Activated gamma-delta T cell treated with anti-CD3 and anti-CD28 coated beads, Interleukin-2, amount 50 U/mL, for 16 hours (primary cell): ENCODE measurements at regions not wholly inside any gene's neighbourhood (a gene's known extent, or its start where the extent isn't known, plus 50 kb on each side); places are given as distances from the start of the nearest gene placed in this dataset.
A peak's percentile ranks its signal among the peaks of the same experiment; 100 is the strongest.

Experiments
- DNase-seq: peaks from one replicate; pipeline ENCODE4 v3.0.0-alpha.2; 2020; ENCODE audit warnings: low read depth

DNA sequence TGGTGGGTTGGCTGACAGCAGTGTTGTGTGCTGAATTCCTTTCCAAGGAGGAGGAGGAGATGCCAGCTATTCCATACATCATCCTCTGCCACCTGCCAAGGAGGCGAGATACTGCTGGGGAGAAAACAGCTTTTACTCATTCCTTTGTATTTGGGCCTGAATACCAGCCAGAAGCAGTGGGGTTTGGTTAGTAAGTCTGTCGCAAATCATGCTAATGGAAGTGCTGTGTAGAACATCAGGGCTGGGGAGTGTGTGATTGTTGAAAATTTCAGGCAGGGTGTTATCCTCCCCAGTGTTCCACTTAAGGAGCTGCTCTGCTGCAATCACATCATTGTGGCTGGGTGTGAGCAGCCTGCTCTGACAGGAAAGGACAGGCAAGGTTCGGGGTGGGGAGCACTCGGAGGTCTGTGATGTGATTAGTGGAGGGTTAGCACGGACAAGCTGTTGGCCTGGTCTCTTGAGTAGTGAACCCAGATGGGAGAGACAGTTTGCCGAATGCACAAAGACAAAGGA, 128.2 kb upstream of the DLX2 start:
- no peak for DNase-seq

DNA sequence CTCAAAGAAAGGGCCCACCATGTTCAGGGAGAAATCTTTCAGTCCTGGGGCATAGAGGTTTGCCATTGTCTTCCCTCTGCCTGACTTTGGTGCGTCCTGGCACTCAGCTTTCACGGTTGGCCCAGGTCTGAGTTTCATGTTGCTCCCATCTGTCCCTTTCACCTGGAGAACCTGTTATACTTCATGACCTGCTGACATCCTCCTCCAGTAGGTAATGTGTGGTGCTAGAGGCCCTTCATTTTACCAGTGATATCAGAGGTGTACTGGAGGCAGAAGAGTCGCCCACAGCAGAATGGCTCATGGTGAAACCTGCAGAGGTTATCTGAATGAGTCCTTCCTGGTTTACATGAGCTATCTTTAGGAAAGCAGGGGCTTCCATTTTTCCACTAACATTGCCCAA, 128.8 kb upstream of the DLX2 start:
- no peak for DNase-seq

DNA sequence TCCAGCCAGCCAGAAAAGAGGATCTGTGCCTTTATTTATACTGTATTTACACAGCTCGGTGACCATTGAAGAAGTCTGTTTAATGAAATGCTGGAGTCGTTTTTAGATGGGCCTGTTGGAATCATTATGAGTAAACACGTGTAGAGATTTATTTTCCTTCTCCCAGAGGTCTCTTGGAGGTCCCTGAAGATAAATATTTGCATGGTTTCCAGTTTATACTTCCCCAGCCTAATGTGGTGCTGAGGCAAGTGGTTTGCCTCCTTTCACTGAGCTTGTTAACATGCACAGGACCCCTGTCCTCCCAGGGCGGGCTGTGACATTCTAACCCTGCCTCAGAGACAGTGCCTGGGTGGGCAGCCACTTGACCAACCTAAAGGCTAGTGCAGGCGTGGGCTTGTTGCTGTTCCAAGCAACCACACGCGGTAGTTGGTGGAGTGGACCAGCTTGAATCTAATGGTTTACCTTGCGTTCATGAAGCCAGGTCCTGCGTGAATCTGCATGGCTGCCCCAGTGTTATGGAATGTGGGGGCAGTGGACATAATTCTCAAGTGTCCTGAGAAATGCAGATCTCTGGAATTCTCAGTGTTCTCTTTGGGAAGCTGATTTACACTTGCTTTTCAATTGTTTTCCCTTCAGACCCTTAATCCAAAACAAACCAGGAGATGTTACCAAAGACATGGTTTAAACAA, 130.2 kb upstream of the DLX2 start:
- DNase-seq, result no peak

DNA sequence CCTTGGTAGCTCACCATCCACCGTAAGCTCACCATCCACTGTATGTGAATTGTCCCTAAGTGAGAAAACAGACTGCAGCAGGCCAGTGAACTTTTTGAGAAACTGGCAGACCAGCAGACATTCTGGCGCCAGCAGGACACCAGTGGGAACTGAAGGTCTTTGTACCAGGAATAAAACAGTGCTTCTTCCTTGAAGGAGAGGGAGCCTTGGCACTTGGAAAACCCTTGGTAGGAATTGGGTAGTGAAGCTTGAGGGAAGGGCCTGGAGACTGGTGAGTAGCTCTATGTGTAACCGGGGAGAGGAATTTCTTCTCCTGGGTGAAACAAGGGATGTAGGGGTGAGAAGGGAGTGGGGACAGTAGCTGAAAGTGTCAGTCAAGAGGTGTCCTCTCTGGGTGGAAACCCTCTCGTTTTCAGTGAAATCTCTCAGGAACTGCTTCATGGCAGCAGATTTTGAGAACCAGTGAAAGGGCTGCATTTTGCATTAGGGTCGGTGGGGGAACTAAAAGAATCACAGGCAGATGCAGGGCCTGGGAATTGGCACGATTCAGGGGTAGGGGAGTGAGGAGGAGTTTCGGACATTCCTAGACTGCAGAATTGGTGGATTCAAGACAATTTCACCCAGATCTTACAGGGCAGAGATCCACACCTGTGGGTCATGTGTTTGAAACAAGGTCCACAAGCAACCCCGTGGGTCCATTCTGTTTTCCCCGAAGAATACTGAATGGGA, 131.5 kb upstream of the DLX2 start:
- no peak for DNase-seq

DNA sequence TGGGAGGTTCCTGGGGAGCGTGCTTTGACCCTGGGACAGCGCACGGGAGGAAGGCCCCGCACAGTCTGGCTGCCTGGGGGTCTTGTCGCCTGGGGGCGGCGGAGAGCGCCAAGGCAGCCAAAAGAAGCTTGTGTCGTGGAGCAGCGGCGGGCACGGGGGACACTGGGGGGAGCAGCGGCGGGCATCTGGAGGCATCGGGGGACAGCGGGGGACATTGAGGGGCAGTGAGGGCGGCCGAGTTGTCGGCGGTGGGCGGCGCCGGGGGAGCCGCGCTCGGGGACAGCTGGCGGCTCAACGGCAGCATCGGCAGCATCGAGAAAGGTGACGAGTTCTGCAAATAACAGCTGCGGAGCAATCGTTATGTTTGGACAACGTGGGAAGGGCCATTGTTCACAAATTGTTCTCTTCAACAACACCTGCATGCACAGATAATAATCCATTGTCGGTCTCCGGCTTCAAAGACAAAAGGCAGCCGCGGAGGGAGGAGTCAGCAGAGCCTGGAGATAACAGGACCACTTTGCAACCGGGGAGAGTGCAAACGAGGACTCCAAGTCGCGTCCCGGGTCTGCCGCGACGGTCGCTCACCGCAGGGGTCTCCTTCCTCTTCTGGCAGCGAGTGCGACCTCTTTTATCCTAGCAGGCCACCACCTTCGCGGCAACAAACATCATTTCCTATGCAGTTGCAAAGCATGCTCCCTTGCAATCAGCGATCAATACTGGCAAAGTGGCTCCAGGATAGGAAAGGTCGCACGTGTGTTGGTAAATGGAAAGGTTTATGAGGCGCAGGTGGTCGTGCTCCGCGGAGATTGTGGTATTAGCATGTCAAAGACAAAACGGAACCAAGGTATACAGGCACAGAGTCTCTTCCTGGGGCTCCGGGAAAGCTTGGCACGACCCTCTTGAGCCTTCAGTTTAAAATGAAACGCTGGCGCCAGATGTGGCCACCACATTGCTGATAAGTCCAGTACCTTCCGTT, 132.3 kb upstream of the DLX2 start:
- no peak for DNase-seq

DNA sequence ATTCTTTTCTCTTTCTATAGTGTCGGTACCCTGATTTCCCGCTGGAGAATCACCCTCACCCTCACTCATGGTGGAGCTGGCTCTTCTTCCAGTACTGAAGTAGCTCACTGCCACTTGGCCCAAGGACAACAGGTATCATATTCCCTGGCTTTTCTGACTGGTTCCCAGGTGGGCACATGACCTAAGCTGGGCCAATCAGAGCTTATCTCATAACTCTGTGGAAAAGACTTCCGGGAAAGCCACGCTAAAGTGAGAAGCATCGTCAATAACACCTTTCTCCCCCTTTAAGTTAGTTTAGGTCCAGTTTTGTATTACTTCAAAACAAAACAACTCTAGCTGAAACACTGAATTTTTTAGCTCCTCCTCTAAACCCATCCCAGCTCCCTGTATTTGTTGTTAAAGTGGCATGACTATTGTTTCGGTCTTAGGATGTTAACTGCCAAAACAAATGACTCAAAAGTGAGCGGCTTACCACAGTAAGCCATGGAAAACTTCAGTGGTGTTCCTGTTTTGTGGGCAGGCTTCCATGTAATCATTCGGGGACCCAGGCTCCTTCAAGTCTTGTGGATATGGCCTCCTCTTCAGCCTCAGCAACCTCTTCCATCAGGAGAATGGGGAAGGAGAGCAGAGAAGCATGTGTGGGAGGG, 137.4 kb upstream of the DLX2 start:
- DNase-seq, result no peak

DNA sequence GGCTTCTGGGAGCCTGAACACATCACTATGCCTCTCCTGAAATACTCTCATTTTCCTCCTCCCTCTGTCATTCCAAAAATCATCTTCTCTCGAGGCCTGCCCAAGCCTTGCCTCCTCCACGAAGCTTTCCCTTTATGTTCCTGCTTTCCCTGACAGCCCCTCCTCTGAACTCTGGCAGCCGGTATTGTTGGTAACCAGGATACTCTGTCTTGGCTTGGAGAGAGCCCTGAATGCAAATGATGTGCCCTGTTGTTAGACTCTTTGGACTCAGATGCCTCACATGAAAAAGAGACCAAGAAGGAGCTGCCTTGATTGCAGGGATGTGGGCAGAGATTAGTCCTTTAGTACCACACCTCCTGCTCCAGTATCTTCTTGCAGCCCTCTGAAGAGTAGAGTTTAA, 138.5 kb upstream of the DLX2 start:
- DNase-seq, result no peak

DNA sequence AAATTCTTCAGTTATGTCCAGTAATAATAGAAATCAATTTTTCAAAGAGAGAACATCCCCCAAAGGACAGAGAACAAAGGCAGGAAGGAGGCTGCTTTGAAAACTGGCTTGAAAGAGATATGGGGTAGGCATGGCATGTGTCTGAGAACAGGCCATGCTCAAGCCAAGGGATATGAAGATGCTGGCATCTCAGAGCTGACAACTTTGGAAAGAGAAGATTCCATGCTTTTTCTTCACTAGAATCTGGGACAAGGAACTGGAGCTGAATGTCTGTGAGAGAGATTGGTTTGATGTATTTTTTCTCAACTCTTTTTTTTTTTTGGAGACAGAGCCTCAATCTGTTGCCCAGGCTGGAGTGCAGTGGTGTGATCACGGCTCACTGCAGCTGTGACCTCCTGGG, 139.8 kb upstream of the DLX2 start:
- no peak for DNase-seq

DNA sequence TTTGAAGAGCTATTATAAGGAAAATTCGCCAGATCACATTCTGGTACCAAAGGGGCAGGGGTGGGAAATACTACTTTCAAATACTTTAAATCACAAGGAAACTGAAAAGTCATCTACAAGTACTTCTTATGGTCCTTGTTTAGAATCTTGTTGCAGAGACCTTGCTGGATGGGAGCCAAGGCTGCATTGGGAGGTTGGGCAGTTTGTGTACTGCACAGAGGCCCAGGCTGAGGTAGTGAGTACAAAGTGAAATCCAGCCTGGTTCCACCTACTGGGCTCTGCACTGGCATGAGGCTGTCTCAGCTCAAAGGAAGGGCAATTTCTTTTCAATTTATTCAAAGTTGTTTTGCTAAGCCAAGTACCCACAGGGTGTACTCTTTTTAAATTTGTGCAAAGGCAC, 140.3 kb upstream of the DLX2 start:
- no peak for DNase-seq

DNA sequence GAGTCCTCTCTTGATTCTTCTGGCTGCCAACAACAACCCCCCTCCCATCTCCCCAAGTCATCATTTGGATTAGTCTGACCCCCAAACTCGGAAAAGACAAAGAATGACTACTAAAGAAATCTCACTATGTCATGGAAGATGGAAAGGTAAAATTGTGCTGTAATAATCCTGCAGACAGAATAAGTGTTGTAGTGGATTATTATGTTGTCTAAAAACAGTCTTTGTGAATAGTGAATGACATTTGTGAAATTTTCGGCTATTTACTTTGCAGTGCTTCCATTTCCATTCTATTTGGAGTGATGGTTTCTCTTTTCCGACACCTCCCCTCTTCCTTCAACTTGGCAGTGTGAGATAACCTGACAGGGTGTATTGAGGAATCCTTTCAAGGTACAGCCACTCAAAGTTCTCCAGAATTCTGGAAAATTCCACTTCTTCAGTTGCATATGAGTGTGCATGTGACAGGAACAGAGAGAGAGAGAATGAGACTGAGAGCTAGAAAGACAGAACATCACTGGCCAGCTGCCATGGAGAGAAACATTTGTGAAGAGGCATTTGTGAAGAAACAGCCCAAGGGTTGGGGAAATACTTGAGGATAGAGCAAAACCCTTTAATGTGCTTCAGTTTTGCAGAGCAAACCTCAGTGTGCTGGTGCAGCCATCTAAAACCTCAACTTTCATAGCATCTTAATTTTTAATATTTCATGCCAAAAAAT, 141.9 kb upstream of the DLX2 start:
- DNase-seq, result no peak

DNA sequence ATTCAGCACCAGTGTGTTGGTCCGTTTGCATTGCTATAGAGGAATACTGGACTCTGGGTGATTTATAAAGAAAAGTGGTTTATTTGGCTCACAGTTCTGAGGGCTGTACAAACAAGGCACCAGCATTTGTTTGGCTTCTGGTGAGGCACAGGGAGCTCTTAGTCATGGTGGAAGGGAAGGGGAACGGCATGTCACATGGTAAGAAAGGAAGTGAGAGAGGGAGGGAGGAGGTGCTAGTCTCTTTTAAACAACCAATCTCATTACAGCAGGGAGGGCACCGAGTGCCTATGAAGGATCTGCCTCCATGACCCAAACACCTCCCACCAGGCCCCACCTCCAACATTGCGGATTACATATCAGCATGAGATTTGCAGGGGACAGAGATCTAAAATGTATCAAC, 143.9 kb upstream of the DLX2 start:
- DNase-seq, result no peak

DNA sequence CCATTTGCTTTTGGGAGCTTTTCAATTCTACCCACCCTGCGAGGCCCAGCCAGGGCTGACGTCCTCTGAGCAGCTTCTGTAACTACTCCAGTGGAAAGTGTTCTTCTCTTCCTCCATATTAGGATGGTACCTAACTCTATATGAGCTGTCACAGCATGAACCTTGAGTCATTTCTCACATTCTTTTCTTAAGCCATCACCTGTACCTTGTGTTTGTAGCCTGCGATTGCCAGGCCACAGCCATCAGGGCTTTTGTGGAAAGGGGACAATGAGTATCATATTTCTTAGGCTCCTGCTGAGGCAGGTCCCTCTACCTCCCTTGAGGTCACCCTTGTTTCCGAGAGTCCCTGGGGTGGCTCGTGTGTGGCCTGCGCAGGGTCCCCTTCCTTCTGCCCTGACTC, 144.5 kb upstream of the DLX2 start:
- DNase-seq, result no peak

DNA sequence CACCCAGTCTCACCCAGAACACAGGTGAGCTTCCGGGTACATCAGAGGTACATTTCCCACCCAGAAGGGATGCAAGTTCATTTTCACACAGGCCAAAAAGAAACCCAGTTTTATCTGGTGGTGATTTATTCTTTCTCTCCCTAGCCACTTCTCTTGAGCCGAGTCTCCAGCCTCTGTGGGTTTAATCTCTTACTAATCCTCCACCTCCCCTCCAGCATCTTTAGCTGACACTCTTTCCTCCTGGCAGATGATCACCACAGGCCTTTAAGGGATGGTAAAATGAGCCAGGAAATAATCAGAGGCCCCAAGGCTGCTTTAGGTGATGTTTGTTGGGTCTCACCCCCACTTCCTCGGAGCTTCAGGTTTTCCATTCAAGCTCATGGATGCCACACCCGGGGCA, 145.7 kb upstream of the DLX2 start:
- DNase-seq, result no peak

DNA sequence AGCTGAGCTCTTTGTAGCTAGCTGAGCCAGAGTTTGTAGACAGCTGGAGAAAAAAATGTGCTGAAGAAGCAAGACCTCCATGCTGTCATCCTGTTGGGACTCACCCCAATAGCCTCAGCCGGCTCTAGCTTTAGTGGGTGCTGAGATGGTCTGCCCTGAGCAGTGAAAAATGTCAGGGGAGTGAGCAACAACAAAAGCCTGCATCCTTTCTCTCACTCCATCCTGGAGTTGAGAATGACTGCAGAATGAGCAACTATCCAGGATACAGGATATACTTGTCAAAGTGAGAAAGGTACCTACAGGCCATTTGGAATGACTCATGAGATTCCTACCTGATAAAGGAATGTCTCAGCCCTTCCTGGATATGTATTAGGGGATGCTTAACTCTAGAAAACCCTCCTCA, 146.1 kb upstream of the DLX2 start:
- no peak for DNase-seq

DNA sequence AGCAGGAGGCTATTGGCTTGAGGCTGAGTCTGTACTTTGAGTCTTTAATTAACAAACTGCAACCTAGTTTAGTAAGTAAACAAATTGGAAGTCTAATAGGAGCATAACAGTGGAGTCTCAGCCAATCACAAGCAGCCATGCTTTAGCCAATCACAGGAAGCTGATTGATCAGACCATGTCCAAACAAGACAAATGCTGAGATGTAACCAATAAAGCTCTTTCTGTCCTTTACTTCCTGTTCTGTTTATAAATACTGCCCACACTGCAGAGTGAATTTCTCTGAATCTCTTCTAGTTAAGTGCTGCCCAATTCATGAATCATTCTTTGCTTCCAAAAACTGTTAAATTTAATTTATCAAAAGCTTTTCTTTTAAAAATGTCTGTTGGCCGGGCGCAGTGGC, 146.6 kb upstream of the DLX2 start:
- no peak for DNase-seq

DNA sequence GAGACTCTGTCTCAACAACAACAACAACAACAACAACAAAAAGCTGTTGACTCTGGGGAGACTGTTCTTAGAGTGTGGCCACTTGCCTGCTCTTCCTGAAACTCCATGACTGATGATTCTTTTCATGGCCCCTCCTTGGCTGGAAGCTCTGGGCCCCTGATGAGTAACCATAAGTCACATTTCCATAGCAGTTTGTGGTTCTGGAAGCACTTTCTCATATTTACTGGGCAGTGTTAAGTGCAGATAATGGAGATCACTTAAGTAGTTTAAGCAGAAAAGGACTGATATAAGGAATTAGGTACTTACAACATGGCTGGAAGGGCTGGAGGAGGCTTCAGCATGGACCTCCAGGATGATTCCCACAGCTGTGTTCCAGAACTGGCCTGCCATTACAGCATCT, 147.3 kb upstream of the DLX2 start:
- DNase-seq, result no peak

DNA sequence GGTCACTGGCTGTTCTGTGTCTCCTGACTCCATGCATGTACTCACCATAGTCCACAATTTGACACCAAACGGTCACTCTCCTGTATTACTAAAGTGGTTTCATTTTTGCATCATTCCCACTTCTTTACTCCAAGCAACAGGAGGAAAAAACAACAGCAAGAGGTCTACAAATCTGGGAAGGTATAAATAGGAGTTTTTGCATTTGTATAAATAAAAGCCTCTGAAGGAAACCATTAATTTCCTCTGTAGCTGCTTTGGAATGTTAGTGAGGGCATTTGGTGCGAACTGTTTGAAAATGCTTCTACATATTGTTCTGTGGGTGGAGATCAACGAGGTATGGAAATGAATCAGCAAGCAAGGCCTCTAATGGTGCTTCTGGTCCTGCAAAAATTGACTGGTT, 148.5 kb upstream of the DLX2 start:
- no peak for DNase-seq

DNA sequence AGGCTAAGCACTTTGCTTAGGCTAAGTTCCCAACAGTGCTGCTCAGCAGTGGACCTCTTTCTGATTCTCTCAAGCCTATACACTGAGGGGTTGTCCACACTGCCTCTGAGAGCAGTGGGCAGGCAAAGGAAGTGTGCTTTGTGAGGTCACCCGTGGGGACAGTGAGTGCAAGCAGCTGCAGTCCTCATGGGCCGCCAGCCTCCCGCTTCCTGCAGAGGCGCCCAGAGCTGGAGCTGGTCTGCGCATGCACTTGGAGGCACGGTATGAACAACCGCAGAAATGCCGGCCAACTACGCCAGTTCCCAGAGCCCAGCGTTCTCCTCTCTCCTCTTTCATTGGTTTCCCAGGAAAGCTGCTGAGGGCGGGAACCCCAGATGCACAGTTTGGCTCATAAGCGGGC, 149.5 kb upstream of the DLX2 start:
- no peak for DNase-seq

DNA sequence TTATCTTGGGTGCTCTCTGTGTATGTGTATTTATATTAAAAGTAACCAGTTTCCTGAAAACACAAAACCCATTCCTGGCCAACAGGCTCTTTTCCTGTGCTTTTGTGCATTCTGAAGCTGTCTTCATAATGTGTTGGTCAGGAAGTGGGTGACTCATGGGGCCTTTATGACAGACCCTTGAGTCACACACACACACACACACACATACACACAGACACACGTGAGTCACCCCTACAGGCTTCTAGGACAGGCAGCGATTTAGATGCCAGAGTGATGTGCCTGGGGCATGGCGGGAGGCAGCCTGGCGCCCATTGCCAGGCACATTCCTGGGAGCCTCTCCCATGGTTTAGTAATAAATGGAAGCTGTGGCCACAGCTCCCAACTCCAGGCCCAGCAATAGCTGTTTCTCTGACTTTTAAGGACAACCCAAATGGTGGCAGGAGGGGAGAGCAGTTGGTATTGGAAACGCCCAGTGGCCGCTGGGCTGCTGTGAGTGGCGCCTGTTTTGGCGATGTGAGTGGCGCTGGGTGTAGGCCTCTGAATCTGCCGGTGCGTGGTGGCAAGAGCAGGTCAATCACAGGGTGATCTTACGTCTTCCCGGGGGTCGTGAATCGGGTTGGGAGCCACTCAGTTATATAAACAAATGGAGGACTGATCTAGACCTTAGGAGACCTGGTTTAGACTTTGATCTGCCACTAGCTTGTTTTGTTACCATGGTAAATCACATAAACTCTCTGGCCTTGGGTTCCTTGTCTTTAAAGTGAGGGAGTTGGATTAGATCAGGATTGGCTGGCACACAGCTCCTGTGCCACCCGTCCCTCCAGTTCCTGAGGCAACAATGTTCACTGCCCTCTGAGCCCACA, 150.7 kb upstream of the DLX2 start:
- peak; percentile 81 for DNase-seq

DNA sequence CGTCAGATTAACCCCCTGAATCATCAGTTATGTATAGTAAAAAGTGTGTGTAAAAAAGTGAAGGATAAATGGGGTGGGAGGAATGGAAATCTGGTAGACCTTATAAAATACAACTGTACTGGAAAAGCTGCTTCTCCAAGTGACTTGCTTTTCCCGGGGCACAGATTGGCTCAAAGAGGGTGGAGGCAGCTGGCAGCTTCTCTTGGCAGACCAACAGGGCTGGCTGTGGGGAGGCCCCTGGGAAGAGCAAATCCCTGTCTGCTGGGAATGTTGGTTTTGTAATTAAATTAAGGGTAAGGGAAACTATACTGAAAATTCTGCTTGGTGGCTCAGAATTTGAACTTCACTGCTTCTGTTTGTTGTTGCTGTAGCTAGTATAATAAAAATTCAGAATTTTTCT, 154.2 kb upstream of the DLX2 start:
- DNase-seq, result no peak

DNA sequence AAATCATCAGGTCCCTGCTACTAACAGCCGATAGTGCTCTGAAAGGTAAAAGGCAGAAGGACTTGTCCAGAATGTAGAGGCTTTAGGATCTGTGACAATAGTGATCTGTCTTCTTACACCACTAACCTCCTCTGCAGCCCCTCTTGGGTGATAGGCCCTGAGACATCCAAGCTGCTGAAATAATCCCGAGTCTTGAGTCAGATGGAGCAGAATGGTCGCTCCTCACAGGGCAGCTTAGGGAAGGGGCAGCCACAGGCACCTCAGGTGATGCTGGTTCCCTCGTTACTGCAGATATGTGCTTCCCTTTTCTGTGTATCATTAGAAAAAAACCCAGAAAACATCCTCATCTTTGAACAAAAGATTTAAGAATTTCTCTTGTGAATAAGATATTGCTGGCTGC, 157.1 kb upstream of the DLX2 start:
- DNase-seq, result no peak
